Adrenal gland (tissue), 9 donors: ENCODE measurements at regions not wholly inside any gene's neighbourhood (a gene's known extent, or its start where the extent isn't known, plus 50 kb on each side); places are given as distances from the start of the nearest gene placed in this dataset.

Experiments
- DNase-seq, 7 donors: peaks; one replicate each; pipeline ENCODE4 v3.0.0-alpha.2; 2019 to 2020
- H3K27ac ChIP-seq, 5 donors: fragments of 200-600 bp; sonication (generic) in 4 of 5; 1 replicate in 3 of 5; 2 replicates in 2 of 5; pipeline versions ENCODE4 v1.5.1 to v1.8.0; 2016 to 2020; ENCODE audit warnings: mild to moderate bottlenecking in 1 of 5
- H3K27me3 ChIP-seq: fragments of 200-600 bp; 2 replicates; pipeline ENCODE4 v1.8.0; 2021
- H3K36me3 ChIP-seq, 2 donors: fragments of 200-600 bp; replicated peaks in 1 of 2; 1 replicate in 1 of 2; 2 replicates in 1 of 2; pipeline versions ENCODE4 v1.5.1 to v1.8.0; 2018 to 2022
- H3K4me1 ChIP-seq, 2 donors: fragments of 200-600 bp; replicated peaks in 1 of 2; 1 replicate in 1 of 2; 2 replicates in 1 of 2; pipeline versions ENCODE4 v1.5.1 to v1.8.0; 2018 to 2021
- H3K4me3 ChIP-seq, 4 donors: fragments of 200-600 bp; sonication (generic) in 3 of 4; one replicate each; pipeline ENCODE4 v1.5.1; 2016 to 2018
- H3K9me3 ChIP-seq, 3 donors: fragments of 200-600 bp; sonication (generic) in 1 of 3; replicated peaks in 1 of 3; 1 replicate in 2 of 3; 2 replicates in 1 of 3; pipeline versions ENCODE4 v1.5.1 to v1.8.0; 2016 to 2021
- CTCF ChIP-seq, 6 experiments: fragments of 450-650 bp in 4 of 6; fragments of 200-600 bp in 2 of 6; sonication (generic) in 1 of 6; IDR thresholded peaks; 1 replicate in 5 of 6; 2 replicates in 1 of 6; pipeline versions ENCODE4 v1.5.1 to v1.8.0; 2016 to 2021; ENCODE audit warnings: antibody characterized with exemption in 6 of 6, mild to moderate bottlenecking in 2 of 6, moderate library complexity in 1 of 6
- POLR2A ChIP-seq, 2 donors: fragments of 450-650 bp; IDR thresholded peaks; one replicate each; pipeline ENCODE4 v1.6.1; 2017; ENCODE audit warnings: antibody characterized with exemption in 2 of 2, mild to moderate bottlenecking in 2 of 2, moderate library complexity in 1 of 2
- WGBS, 4 donors: extraction: QIAGEN DNeasy Blood & Tissue Kit in 2 of 4; methylation state at CpG; one replicate each; pipeline versions ENCODE4 v1.1.5 to v1.1.7; 2013 to 2017; 5-methylcytosine and 5-hydroxymethylcytosine counted together
- intact Hi-C, 2 donors: fragments of 100-400 bp; cut with DNase I; formaldehyde crosslinking; loops; one replicate each; pipeline versions ENCODE4 v1.14.1 to v1.15.0; 2022 to 2023
- donor health status: healthy with polysubstance abuse.
- donor health status: Bipolar disorder and iron deficiency.
- donor health status: DM: yes; HTN: yes; CAD: no.
- donor health status: DM: no; HTN: no; CAD: no.
- donor health status: DM: no; HTN: no; CAD: no.

- no peak for TF ChIP-seq CTCF (IDR thresholded peaks at IDR 0.05)
- no peak for TF ChIP-seq POLR2A (IDR thresholded peaks at IDR 0.05)
- Histone ChIP-seq H3K27me3 (no peaks in the 10 kb centered on the region), H3K9me3 (no peaks in the 10 kb centered on the region), H3K36me3 (no peaks in the 10 kb centered on the region), H3K4me3 (no peak overlapping the region), H3K4me1 (no peaks in the 10 kb centered on the region), H3K27ac (no peak overlapping the region)
- no peak for DNase-seq
- 43 to 79% (median 58%) methylated on average over 2 of the region's 2 CpGs for WGBS, 4 donors
- intact Hi-C loops, result no loop called here
Observed at GRCh38 chr7:85306115-85306514, 119.3 kb upstream of the SEMA3D start.

- no peaks in the 10 kb centered on the region for H3K36me3 ChIP-seq
- H3K4me1 ChIP-seq, result no peaks in the 10 kb centered on the region
- no peaks in the 10 kb centered on the region for H3K27me3 ChIP-seq
- TF ChIP-seq POLR2A (IDR thresholded peaks at IDR 0.05) (no peak), CTCF (IDR thresholded peaks at IDR 0.05) (no peak)
- intact Hi-C loops, result no loop called here
- 66 to 89% (median 82%) methylated on average over 3 of the region's 3 CpGs for WGBS, 4 donors
- DNase-seq, result no peak
- H3K4me3 ChIP-seq, result no peak overlapping the region
- no peaks in the 10 kb centered on the region for H3K9me3 ChIP-seq
- no peak overlapping the region for H3K27ac ChIP-seq
Observed at GRCh38 chr7:85294176-85294575, 107.3 kb upstream of the SEMA3D start.

GRCh38 chr7:85292908-85293576, 106.2 kb upstream of the SEMA3D start:
- Histone ChIP-seq H3K27me3 (no peaks in the 10 kb centered on the region), H3K4me3 (no peak overlapping the region), H3K4me1 (no peaks in the 10 kb centered on the region), H3K27ac (no peak overlapping the region), H3K9me3 (no peaks in the 10 kb centered on the region), H3K36me3 (no peaks in the 10 kb centered on the region)
- TF ChIP-seq CTCF (IDR thresholded peaks at IDR 0.05) (no peak), POLR2A (IDR thresholded peaks at IDR 0.05) (no peak)
- intact Hi-C loops, result no loop called here
- no peak for DNase-seq

GRCh38 chr7:85290269-85290668, 103.4 kb upstream of the SEMA3D start:
- no peaks in the 10 kb centered on the region for H3K4me1 ChIP-seq
- H3K36me3 ChIP-seq, result no peaks in the 10 kb centered on the region
- no peak overlapping the region for H3K27ac ChIP-seq
- 57 to 75% (median 68%) methylated on average over 2 of the region's 2 CpGs for WGBS, 4 donors
- TF ChIP-seq POLR2A (IDR thresholded peaks at IDR 0.05) (no peak), CTCF (IDR thresholded peaks at IDR 0.05) (no peak)
- no peak for DNase-seq
- no peaks in the 10 kb centered on the region for H3K9me3 ChIP-seq
- no peaks in the 10 kb centered on the region for H3K27me3 ChIP-seq
- intact Hi-C loops, result no loop called here
- H3K4me3 ChIP-seq, result no peak overlapping the region
